H9 (cell line): ENCODE measurements at regions not wholly inside any gene's neighbourhood (a gene's known extent, or its start where the extent isn't known, plus 50 kb on each side); places are given as distances from the start of the nearest gene placed in this dataset.

Experiments used
- DNase-seq: peaks from one replicate; pipeline ENCODE4 v3.0.0-alpha.2; 2017
- H2AFZ ChIP-seq: one replicate; pipeline ENCODE4 v1.6.1; 2013; ENCODE audit warnings: mild to moderate bottlenecking, low read length, control low read depth, moderate library complexity
- H2AK5ac ChIP-seq: 2 replicates; pipeline ENCODE4 v1.6.1; 2013; ENCODE audit warnings: low read length, control low read depth, mixed read lengths; ENCODE audit not compliant: insufficient read length
- H2BK120ac ChIP-seq: one replicate; pipeline ENCODE4 v1.6.1; 2013; ENCODE audit warnings: low read depth, mild to moderate bottlenecking, low read length, control low read depth, inconsistent platforms; ENCODE audit not compliant: poor library complexity, severe bottlenecking
- H2BK12ac ChIP-seq: 2 replicates; pipeline ENCODE4 v1.6.1; 2013; ENCODE audit warnings: low read length, control low read depth, mixed read lengths, low read depth; ENCODE audit not compliant: insufficient read length
- H2BK15ac ChIP-seq: 2 replicates; pipeline ENCODE4 v1.6.1; 2013; ENCODE audit warnings: low read depth, low read length, control low read depth
- H2BK20ac ChIP-seq: one replicate; pipeline ENCODE4 v1.6.1; 2013; ENCODE audit warnings: low read depth, mild to moderate bottlenecking, low read length, control low read depth, inconsistent platforms; ENCODE audit not compliant: poor library complexity, severe bottlenecking
- H2BK5ac ChIP-seq: 2 replicates; pipeline ENCODE4 v1.6.1; 2013; ENCODE audit warnings: low read length, control low read depth, mixed read lengths; ENCODE audit not compliant: insufficient read length
- H3K14ac ChIP-seq: 2 replicates; pipeline ENCODE4 v1.6.1; 2013; ENCODE audit warnings: low read length, control low read depth; ENCODE audit not compliant: insufficient read depth
- H3K18ac ChIP-seq: 2 replicates; pipeline ENCODE4 v1.6.1; 2013; ENCODE audit warnings: low read depth, mild to moderate bottlenecking, mixed read lengths, low read length, control low read depth; ENCODE audit not compliant: insufficient read length
- H3K23ac ChIP-seq: 2 replicates; pipeline ENCODE4 v1.6.1; 2013; ENCODE audit warnings: low read length, control low read depth, mixed read lengths, low read depth; ENCODE audit not compliant: insufficient read length
- H3K23me2 ChIP-seq: 2 replicates; pipeline ENCODE4 v1.6.1; 2013; ENCODE audit warnings: low read depth, mild to moderate bottlenecking, mixed read lengths, low read length, control low read depth; ENCODE audit not compliant: insufficient read length, poor library complexity, severe bottlenecking
- H3K27ac ChIP-seq: 2 replicates; pipeline ENCODE4 v1.5.1; 2013; ENCODE audit warnings: low read length, control low read depth, mixed read lengths, low read depth; ENCODE audit not compliant: insufficient read length
- H3K27me3 ChIP-seq: 2 replicates; pipeline ENCODE4 v1.6.1; 2013; ENCODE audit warnings: low read length, control low read depth, inconsistent platforms; ENCODE audit not compliant: insufficient read depth
- H3K4ac ChIP-seq: 2 replicates; pipeline ENCODE4 v1.6.1; 2013; ENCODE audit warnings: low read depth, mild to moderate bottlenecking, control low read depth, inconsistent platforms, low read length, moderate library complexity
- H3K4me1 ChIP-seq: 2 replicates; pipeline ENCODE4 v1.6.1; 2013; ENCODE audit warnings: low read length, control low read depth, inconsistent platforms; ENCODE audit not compliant: insufficient read depth
- H3K4me2 ChIP-seq: 2 replicates; pipeline ENCODE4 v1.6.1; 2013; ENCODE audit warnings: low read length, control low read depth, mixed read lengths; ENCODE audit not compliant: insufficient read length, insufficient read depth
- H3K56ac ChIP-seq: 2 replicates; pipeline ENCODE4 v1.6.1; 2013; ENCODE audit warnings: low read depth, mild to moderate bottlenecking, mixed read lengths, low read length, control low read depth; ENCODE audit not compliant: insufficient read length
- H3K79me1 ChIP-seq: 2 replicates; pipeline ENCODE4 v1.6.1; 2013; ENCODE audit warnings: low read depth, mild to moderate bottlenecking, moderate library complexity, low read length, control low read depth, inconsistent platforms; ENCODE audit not compliant: insufficient read depth, poor library complexity, severe bottlenecking
- H3K79me2 ChIP-seq: 2 replicates; pipeline ENCODE4 v1.6.1; 2013; ENCODE audit warnings: low read length, control low read depth, inconsistent platforms; ENCODE audit not compliant: insufficient read depth
- H3K9ac ChIP-seq: 2 replicates; pipeline ENCODE4 v1.6.1; 2013; ENCODE audit warnings: low read length, control low read depth, mixed read lengths; ENCODE audit not compliant: insufficient read length; ENCODE audit errors: extremely low read depth
- H3K9me3 ChIP-seq: one replicate; pipeline ENCODE4 v1.6.1; 2013; ENCODE audit warnings: low read depth, low read length, inconsistent platforms; ENCODE audit not compliant: control insufficient read depth
- H3T11ph ChIP-seq: one replicate; pipeline ENCODE4 v1.6.1; 2013; ENCODE audit warnings: mild to moderate bottlenecking, low read length, control low read depth, inconsistent platforms
- H4K20me1 ChIP-seq: one replicate; pipeline ENCODE4 v1.6.1; 2013; ENCODE audit not compliant: control insufficient read depth, insufficient read length, insufficient read depth
- H4K5ac ChIP-seq: 2 replicates; pipeline ENCODE4 v1.6.1; 2013; ENCODE audit warnings: low read depth, mild to moderate bottlenecking, mixed read lengths, low read length, control low read depth; ENCODE audit not compliant: insufficient read length
- H4K8ac ChIP-seq: replicated peaks from 2 replicates; pipeline ENCODE4 v1.6.1; 2013; ENCODE audit warnings: low read length, control low read depth, mixed read lengths, low read depth; ENCODE audit not compliant: insufficient read length
- H4K91ac ChIP-seq: 2 replicates; pipeline ENCODE4 v1.6.1; 2013; ENCODE audit warnings: low read depth, mild to moderate bottlenecking, moderate library complexity, mixed read lengths, low read length, control low read depth; ENCODE audit not compliant: insufficient read length
- H3K27ac Mint-ChIP-seq, 3 experiments: 2 replicates in 2 of 3; 3 replicates in 1 of 3; pipeline ENCODE4 v1.8.0; 2020 to 2021; ENCODE audit warnings: mixed read lengths in 3 of 3, mild to moderate bottlenecking in 1 of 3, moderate library complexity in 1 of 3
- H3K27me3 Mint-ChIP-seq: 2 replicates; pipeline ENCODE4 v1.8.0; 2021; ENCODE audit warnings: low read depth, mild to moderate bottlenecking, moderate library complexity, mixed read lengths
- H3K36me3 Mint-ChIP-seq, 3 experiments: 2 replicates in 2 of 3; 3 replicates in 1 of 3; pipeline ENCODE4 v1.8.0; 2020 to 2021; ENCODE audit warnings: low read depth in 3 of 3, mixed read lengths in 3 of 3; ENCODE audit not compliant: insufficient read depth in 1 of 3
- H3K4me1 Mint-ChIP-seq, 2 experiments: 2 replicates each; pipeline ENCODE4 v1.8.0; 2020; ENCODE audit warnings: mixed read lengths in 2 of 2
- H3K4me3 Mint-ChIP-seq, 2 experiments: 2 replicates in 1 of 2; 3 replicates in 1 of 2; pipeline ENCODE4 v1.8.0; 2020 to 2021; ENCODE audit warnings: mild to moderate bottlenecking in 2 of 2, mixed read lengths in 2 of 2, moderate library complexity in 1 of 2
- H3K9me3 Mint-ChIP-seq, 2 experiments: 2 replicates in 1 of 2; 3 replicates in 1 of 2; pipeline ENCODE4 v1.8.0; 2020; ENCODE audit warnings: mild to moderate bottlenecking in 2 of 2, mixed read lengths in 2 of 2, moderate library complexity in 1 of 2
- TF ChIP-seq, protein P1 (sequence below): fragments of 200-600 bp; sonication (generic); conservative IDR thresholded peaks from 3 replicates; pipeline ENCODE4 v1.8.0; 2021; ENCODE audit warnings: antibody characterized with exemption, mild to moderate bottlenecking

DNA sequence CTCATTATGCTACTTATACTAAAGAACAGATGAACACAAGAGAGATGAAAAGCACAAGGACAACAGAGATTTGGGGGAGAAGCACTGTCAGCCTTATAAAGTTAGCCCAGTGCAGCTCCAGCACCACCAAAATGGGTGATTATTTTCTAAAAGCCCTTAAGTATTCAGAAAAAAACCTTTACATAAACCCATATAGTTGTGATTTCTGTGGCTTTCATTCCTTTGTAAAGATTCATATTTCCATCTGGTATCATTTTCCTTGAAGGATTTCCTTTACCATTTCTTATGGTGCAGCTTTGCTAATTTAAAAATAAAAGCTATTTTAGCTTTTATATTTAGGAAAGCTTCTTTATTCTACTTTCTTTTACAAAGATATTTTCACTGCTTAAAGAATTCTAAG, 311.0 kb downstream of the TMEM167A start:
- H3K18ac ChIP-seq = no peak overlapping the region
- H4K8ac ChIP-seq = no peak overlapping the region
- TF ChIP-seq, protein P1, sequence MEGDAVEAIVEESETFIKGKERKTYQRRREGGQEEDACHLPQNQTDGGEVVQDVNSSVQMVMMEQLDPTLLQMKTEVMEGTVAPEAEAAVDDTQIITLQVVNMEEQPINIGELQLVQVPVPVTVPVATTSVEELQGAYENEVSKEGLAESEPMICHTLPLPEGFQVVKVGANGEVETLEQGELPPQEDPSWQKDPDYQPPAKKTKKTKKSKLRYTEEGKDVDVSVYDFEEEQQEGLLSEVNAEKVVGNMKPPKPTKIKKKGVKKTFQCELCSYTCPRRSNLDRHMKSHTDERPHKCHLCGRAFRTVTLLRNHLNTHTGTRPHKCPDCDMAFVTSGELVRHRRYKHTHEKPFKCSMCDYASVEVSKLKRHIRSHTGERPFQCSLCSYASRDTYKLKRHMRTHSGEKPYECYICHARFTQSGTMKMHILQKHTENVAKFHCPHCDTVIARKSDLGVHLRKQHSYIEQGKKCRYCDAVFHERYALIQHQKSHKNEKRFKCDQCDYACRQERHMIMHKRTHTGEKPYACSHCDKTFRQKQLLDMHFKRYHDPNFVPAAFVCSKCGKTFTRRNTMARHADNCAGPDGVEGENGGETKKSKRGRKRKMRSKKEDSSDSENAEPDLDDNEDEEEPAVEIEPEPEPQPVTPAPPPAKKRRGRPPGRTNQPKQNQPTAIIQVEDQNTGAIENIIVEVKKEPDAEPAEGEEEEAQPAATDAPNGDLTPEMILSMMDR = no peak
- H3K27ac Mint-ChIP-seq = no peak overlapping the region
- H3T11ph ChIP-seq = no peak overlapping the region
- H3K79me2 ChIP-seq = no peaks in the 10 kb centered on the region
- H2BK20ac ChIP-seq = no peak overlapping the region
- peaks cover 25 to 29% (median 25%) of the 10 kb centered on the region in 3 experiments for H3K36me3 Mint-ChIP-seq
- H3K27me3 ChIP-seq = no peaks in the 10 kb centered on the region
- no peak overlapping the region for H2AK5ac ChIP-seq
- no peak overlapping the region for H2BK5ac ChIP-seq
- peaks cover 8% of the 10 kb centered on the region for H3K9me3 ChIP-seq
- no peak overlapping the region for H3K23ac ChIP-seq
- no peaks in the 10 kb centered on the region for H3K79me1 ChIP-seq
- no peak overlapping the region for H2BK12ac ChIP-seq
- H3K27ac ChIP-seq = no peak overlapping the region
- no peaks in the 10 kb centered on the region; the same call in 1 of the 2 replicates for H3K27me3 Mint-ChIP-seq
- no peak overlapping the region for H4K91ac ChIP-seq
- H3K14ac ChIP-seq = no peak overlapping the region
- no peaks in the 10 kb centered on the region for H3K4me1 ChIP-seq
- H4K20me1 ChIP-seq = no peaks in the 10 kb centered on the region
- H3K9me3 Mint-ChIP-seq = peaks cover 22 to 27% of the 10 kb centered on the region in 2 experiments
- peaks cover 5 to 8% of the 10 kb centered on the region in 2 experiments; a peak in 3 of 4 replicates for H3K4me1 Mint-ChIP-seq
- no peak for DNase-seq
- no peak overlapping the region for H2AFZ ChIP-seq
- H3K4ac ChIP-seq = no peak overlapping the region
- H4K5ac ChIP-seq = no peak overlapping the region
- H2BK120ac ChIP-seq = no peak overlapping the region
- no peak overlapping the region for H2BK15ac ChIP-seq
- H3K4me2 ChIP-seq = no peak overlapping the region
- H3K23me2 ChIP-seq = no peaks in the 10 kb centered on the region
- no peak overlapping the region for H3K9ac ChIP-seq
- H3K4me3 Mint-ChIP-seq = no peak overlapping the region
- no peak overlapping the region for H3K56ac ChIP-seq
